ENCODE measurements at regions not wholly inside any gene's neighbourhood (a gene's known extent, or its start where the extent isn't known, plus 50 kb on each side); places are given as distances from the start of the nearest gene placed in this dataset.

GRCh38 chr22:47884775-47885174 is 1122.3 kb downstream of the TBC1D22A start (continued):
- no peak for TF ChIP-seq ZFP30 (CRISPR knock-in tag; IDR thresholded peaks at IDR 0.05)

GRCh38 chr22:47884200-47884599 is 1121.8 kb downstream of the TBC1D22A start:
- ATAC-seq: no peak
- TF ChIP-seq CSRNP3 (CRISPR knock-in tag; IDR thresholded peaks at IDR 0.05) (no peak), SNAI2 (CRISPR knock-in tag; IDR thresholded peaks at IDR 0.05) (no peak), ESRRG (CRISPR knock-in tag; IDR thresholded peaks at IDR 0.05) (no peak), ZNF70 (CRISPR knock-in tag; IDR thresholded peaks at IDR 0.05) (no peak), TOX (CRISPR knock-in tag; IDR thresholded peaks at IDR 0.05; ENCODE audit: borderline replicate concordance) (no peak), PPARA (CRISPR knock-in tag; IDR thresholded peaks at IDR 0.05; ENCODE audit: borderline replicate concordance) (no peak), ARNTL (CRISPR knock-in tag; IDR thresholded peaks at IDR 0.05; ENCODE audit: borderline replicate concordance, low read depth) (no peak), GLIS3 (CRISPR knock-in tag; IDR thresholded peaks at IDR 0.05) (no peak), OSR1 (CRISPR knock-in tag; IDR thresholded peaks at IDR 0.05) (no peak), TSHZ2 (CRISPR knock-in tag; IDR thresholded peaks at IDR 0.05) (no peak), RARB (CRISPR knock-in tag; IDR thresholded peaks at IDR 0.05) (no peak), PATZ1 (CRISPR knock-in tag; IDR thresholded peaks at IDR 0.05; ENCODE audit: borderline replicate concordance) (no peak), TCF4 (CRISPR knock-in tag; IDR thresholded peaks at IDR 0.05; ENCODE audit: borderline replicate concordance) (no peak), ISL1 (CRISPR knock-in tag; IDR thresholded peaks at IDR 0.05) (no peak), CSDC2 (CRISPR knock-in tag; IDR thresholded peaks at IDR 0.05) (no peak), ZNF565 (CRISPR knock-in tag; conservative IDR thresholded peaks at IDR 0.05; ENCODE audit: low read depth) (no peak), ZC3H10 (CRISPR knock-in tag; IDR thresholded peaks at IDR 0.05) (no peak), ZFP30 (CRISPR knock-in tag; IDR thresholded peaks at IDR 0.05) (no peak), ZFP3 (CRISPR knock-in tag; IDR thresholded peaks at IDR 0.05) (no peak), CREB5 (CRISPR knock-in tag; IDR thresholded peaks at IDR 0.05; ENCODE audit: low read depth) (no peak)

- ATAC-seq: no peak
- TF ChIP-seq ZNF8 (CRISPR knock-in tag; IDR thresholded peaks at IDR 0.05) (no peak), ARNTL (CRISPR knock-in tag; IDR thresholded peaks at IDR 0.05; ENCODE audit: borderline replicate concordance, low read depth) (no peak), PPARA (CRISPR knock-in tag; IDR thresholded peaks at IDR 0.05; ENCODE audit: borderline replicate concordance) (no peak), BACH2 (CRISPR knock-in tag; IDR thresholded peaks at IDR 0.05; ENCODE audit: borderline replicate concordance) (no peak), PATZ1 (CRISPR knock-in tag; IDR thresholded peaks at IDR 0.05; ENCODE audit: borderline replicate concordance) (no peak), POU6F1 (CRISPR knock-in tag; IDR thresholded peaks at IDR 0.05; ENCODE audit: borderline replicate concordance, low read depth) (no peak), CSRNP3 (CRISPR knock-in tag; IDR thresholded peaks at IDR 0.05) (no peak), OSR1 (CRISPR knock-in tag; IDR thresholded peaks at IDR 0.05) (no peak), CREB5 (CRISPR knock-in tag; IDR thresholded peaks at IDR 0.05; ENCODE audit: low read depth) (no peak), ZC3H10 (CRISPR knock-in tag; IDR thresholded peaks at IDR 0.05) (no peak)
Measured at GRCh38 chr22:47883757-47884156, 1121.3 kb downstream of the TBC1D22A start.

Measured in SK-N-SH treated with all-trans-retinoic acid at 6 μM for 48 hours (cell line).